Hematopoietic multipotent progenitor cell treated with erythropoietin and hydrocortisone succinate and interleukin-3 and kit ligand, for 4 days (in vitro differentiated cells): ENCODE measurements at regions not wholly inside any gene's neighbourhood (a gene's known extent, or its start where the extent isn't known, plus 50 kb on each side); places are given as distances from the start of the nearest gene placed in this dataset.
"Not testable (repeated sequence)": the region's sequence is repeated elsewhere in the genome, so short reads cannot be mapped to it uniquely, and the experiment has no call there.

Source experiments
- DNase-seq: peaks from one replicate; pipeline ENCODE4 v3.0.0-alpha.2; 2015

GRCh38 chr4:30838331-30838730 lies 118.2 kb downstream of the PCDH7 start:
- no peak for DNase-seq

GRCh38 chr4:30839583-30840520 lies 119.7 kb downstream of the PCDH7 start:
- peak; percentile 25 for DNase-seq

- no peak for DNase-seq
Measured at GRCh38 chr4:30840571-30840970, 120.4 kb downstream of the PCDH7 start.

- no peak for DNase-seq
Measured at GRCh38 chr4:30842142-30842541, 122.0 kb downstream of the PCDH7 start.

- DNase-seq: no peak
Measured at GRCh38 chr4:30842689-30843088, 122.5 kb downstream of the PCDH7 start.

GRCh38 chr4:30844861-30845582 lies 124.9 kb downstream of the PCDH7 start:
- no peak for DNase-seq

GRCh38 chr4:30847167-30847566 lies 127.0 kb downstream of the PCDH7 start:
- DNase-seq: no peak

- DNase-seq: no peak
Measured at GRCh38 chr4:30847958-30848357, 127.8 kb downstream of the PCDH7 start.

- DNase-seq: no peak
Measured at GRCh38 chr4:30854531-30854930, 134.4 kb downstream of the PCDH7 start.

GRCh38 chr4:30855232-30855631 lies 135.1 kb downstream of the PCDH7 start:
- DNase-seq: no peak

GRCh38 chr4:30856795-30857564 lies 136.8 kb downstream of the PCDH7 start:
- DNase-seq: no peak

GRCh38 chr4:30860978-30861377 lies 140.8 kb downstream of the PCDH7 start:
- DNase-seq: no peak

- DNase-seq: no peak
Measured at GRCh38 chr4:30862196-30862595, 142.0 kb downstream of the PCDH7 start.

- DNase-seq: no peak
Measured at GRCh38 chr4:30863021-30863420, 142.9 kb downstream of the PCDH7 start.

GRCh38 chr4:30865691-30866090 lies 145.5 kb downstream of the PCDH7 start:
- DNase-seq: no peak

- DNase-seq: no peak
Measured at GRCh38 chr4:30866346-30866745, 146.2 kb downstream of the PCDH7 start.

- DNase-seq: no peak
Measured at GRCh38 chr4:30866907-30867306, 146.7 kb downstream of the PCDH7 start.

- DNase-seq: no peak
Measured at GRCh38 chr4:30867427-30867826, 147.3 kb downstream of the PCDH7 start.

- DNase-seq: no peak
Measured at GRCh38 chr4:30868111-30868895, 148.1 kb downstream of the PCDH7 start.

GRCh38 chr4:30869387-30869786 lies 149.2 kb downstream of the PCDH7 start:
- not testable (repeated sequence) for DNase-seq

- no peak for DNase-seq
Measured at GRCh38 chr4:30870513-30870912, 150.3 kb downstream of the PCDH7 start.

GRCh38 chr4:30875658-30876269 lies 155.6 kb downstream of the PCDH7 start:
- DNase-seq: no peak
